ENCODE measurements at regions not wholly inside any gene's neighbourhood (a gene's known extent, or its start where the extent isn't known, plus 50 kb on each side); places are given as distances from the start of the nearest gene placed in this dataset.

DNA sequence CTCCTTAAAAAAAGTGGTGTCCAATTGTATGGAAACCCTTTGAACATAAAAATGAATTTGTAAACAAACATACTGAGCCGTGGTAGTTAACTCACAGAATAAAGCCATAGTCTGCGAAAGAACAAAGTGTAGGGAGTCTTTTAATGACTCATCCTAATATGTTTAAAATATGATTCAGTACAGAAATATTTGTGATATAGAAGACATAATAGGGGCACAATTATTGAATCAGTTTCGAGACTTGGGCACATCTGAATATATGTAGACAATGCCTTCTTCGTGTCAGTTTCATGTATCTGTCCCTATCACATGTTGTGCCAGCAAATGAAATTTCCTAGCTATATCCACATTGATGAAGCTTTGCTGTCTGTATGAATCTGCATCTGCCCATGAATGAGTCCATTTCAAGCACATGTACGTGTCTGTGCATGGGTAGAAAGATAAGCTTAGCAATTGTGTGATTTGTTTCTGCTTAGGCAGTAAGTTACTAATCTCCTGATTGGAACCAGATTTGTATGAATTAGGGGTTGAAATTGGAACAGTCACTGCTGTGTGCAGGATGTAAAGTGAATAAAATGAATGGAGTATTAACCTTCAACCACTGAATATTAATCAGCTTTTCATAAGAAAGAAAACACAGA is 112.5 kb upstream of the SOX9 start:
- no peak overlapping the region for H3K27ac ChIP-seq
- H3K9me3 ChIP-seq = no peaks in the 10 kb centered on the region
- H3K27me3 ChIP-seq = no peaks in the 10 kb centered on the region
- H3K36me3 ChIP-seq = no peaks in the 10 kb centered on the region
- no peaks in the 10 kb centered on the region for H3K4me1 ChIP-seq
- TF ChIP-seq, protein P1, sequence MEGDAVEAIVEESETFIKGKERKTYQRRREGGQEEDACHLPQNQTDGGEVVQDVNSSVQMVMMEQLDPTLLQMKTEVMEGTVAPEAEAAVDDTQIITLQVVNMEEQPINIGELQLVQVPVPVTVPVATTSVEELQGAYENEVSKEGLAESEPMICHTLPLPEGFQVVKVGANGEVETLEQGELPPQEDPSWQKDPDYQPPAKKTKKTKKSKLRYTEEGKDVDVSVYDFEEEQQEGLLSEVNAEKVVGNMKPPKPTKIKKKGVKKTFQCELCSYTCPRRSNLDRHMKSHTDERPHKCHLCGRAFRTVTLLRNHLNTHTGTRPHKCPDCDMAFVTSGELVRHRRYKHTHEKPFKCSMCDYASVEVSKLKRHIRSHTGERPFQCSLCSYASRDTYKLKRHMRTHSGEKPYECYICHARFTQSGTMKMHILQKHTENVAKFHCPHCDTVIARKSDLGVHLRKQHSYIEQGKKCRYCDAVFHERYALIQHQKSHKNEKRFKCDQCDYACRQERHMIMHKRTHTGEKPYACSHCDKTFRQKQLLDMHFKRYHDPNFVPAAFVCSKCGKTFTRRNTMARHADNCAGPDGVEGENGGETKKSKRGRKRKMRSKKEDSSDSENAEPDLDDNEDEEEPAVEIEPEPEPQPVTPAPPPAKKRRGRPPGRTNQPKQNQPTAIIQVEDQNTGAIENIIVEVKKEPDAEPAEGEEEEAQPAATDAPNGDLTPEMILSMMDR (IDR thresholded peaks at IDR 0.05) = no peak
- no peak overlapping the region for H3K4me3 ChIP-seq
- intact Hi-C loops (cut with DNase I; ENCODE audit: low total_unique reads) = no loop called here
- DNase-seq = no peak

DNA sequence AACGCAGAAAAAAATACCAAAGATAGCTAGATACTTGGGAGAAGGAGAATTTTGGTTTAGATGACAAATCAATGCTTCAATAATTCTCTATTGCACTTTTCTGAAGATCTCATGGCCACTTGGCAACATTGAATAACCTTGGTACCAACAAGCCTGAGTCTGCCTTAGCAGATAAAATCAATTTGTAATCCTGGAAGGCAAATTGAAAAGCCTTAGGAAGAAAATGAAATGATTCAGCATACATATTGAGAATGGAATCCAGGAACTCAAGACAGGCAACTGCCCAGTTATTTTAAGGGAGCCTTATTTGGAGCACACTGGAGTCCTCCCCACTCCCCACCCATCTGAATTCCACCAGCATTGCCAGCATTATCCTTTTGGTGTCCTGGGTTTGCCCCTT is 109.3 kb upstream of the SOX9 start:
- no peak for DNase-seq
- H3K27me3 ChIP-seq = peaks cover 0 to 5% of the 10 kb centered on the region in 2 donors
- intact Hi-C loops (cut with DNase I; ENCODE audit: low total_unique reads) = no loop called here
- no peak overlapping the region for H3K27ac ChIP-seq
- H3K36me3 ChIP-seq = no peaks in the 10 kb centered on the region
- no peak overlapping the region for H3K4me3 ChIP-seq
- no peaks in the 10 kb centered on the region for H3K4me1 ChIP-seq
- H3K9me3 ChIP-seq = no peaks in the 10 kb centered on the region
- TF ChIP-seq, protein P1 (IDR thresholded peaks at IDR 0.05) = no peak

DNA sequence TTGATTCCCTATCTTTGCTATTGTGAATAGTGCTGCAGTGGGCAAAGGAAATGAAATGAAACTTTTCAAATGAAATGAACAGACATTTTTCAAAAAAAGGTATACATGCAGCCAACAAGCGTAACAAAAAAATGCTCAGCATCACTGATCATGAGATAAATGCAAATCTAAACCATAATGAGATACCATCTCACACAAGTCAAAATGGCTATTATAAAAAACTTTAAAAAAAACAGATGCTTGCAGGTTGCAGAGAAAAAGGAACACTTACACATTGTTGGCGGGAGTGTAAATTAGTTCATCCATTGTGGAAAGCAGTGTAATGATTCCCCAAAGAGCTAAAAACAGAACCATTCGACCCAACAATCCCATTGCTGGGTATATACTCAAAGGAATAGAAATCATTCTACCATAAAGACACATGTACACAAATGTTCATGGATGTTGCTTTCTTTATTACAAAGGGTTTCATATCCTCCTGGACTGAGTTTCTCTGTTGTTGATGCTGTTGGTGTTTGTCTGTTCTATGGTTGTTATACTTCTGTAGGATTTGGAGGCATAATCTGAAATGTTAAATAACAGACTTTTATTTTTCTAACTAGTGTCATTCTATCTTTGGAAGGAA is 99.3 kb upstream of the SOX9 start:
- TF ChIP-seq, protein P1 (IDR thresholded peaks at IDR 0.05) = no peak
- Histone ChIP-seq H3K27me3 (peaks cover 0 to 18% of the 10 kb centered on the region in 2 donors), H3K27ac (no peak overlapping the region), H3K4me1 (no peaks in the 10 kb centered on the region), H3K4me3 (no peak overlapping the region), H3K9me3 (no peaks in the 10 kb centered on the region), H3K36me3 (no peaks in the 10 kb centered on the region)
- intact Hi-C loops (cut with DNase I; ENCODE audit: low total_unique reads) = no loop called here
- no peak for DNase-seq

DNA sequence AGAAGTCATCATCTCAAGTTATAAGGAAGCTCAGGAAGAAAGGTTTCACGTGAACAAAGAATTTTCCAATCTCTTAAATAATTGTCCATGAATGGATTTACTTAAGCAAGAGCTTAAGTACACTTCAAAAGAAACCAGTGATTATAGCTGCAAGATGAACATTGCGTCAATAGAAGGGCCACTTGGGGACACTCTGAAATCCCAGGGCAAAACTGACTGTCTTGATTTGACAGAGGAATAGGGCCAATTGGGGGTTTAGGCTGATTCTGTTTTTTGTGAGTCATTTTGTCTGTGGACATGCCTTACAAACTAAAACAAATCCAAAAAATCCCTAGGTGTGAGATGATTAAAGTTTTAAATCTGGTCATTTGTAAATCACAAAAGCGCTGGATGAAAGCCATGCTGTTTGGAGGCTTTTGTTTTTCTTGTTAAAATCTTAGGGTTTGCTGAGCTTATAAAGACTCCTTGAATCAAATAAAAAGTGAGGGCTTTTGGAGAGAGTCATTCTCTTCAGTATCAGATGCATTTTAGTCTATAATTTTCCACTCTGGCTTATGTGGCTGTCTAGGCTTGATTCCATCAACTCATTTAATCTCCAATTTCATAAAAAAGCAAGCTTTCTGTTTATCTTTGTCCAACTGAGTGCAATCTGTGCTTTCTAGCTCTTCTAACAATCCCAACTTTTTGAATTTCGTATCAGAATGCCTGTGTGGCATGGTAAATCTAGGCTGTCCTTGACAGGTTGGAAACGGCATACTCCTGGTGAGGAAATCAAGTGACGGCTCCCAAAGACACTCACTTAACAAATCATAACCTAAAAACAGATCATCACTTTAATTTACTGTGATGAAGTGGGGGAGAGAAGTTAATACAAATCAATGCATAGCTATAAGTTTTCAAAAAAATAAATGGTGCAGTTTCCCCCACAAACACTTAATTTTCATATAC is 98.2 kb upstream of the SOX9 start:
- Histone ChIP-seq H3K4me3 (no peak overlapping the region), H3K27me3 (peaks cover 0 to 12% of the 10 kb centered on the region in 2 donors), H3K9me3 (no peaks in the 10 kb centered on the region), H3K4me1 (no peaks in the 10 kb centered on the region), H3K36me3 (no peaks in the 10 kb centered on the region), H3K27ac (no peak overlapping the region)
- TF ChIP-seq, protein P1 (IDR thresholded peaks at IDR 0.05) = no peak
- DNase-seq = no peak
- intact Hi-C loops (cut with DNase I; ENCODE audit: low total_unique reads) = no loop called here

DNA sequence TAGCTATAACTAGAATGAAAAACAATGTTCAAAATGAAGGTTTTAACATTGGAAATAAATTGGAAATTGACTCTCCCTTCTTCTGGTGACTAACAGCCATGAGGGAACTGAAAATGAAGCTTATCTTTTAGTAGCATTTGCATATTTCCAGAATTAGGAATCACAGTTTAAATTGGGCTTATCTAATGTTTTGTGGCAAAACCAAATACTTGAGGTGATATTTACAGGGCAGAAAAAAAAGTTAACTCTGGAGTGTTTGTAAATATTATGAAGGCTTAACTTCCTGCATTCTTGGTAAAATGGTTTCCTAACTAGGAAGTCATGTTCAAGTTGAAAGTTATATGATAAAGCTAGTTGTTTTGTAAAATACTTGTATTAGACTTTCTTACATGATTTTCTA is 96.4 kb upstream of the SOX9 start:
- intact Hi-C loops (cut with DNase I; ENCODE audit: low total_unique reads) = no loop called here
- peaks cover 0 to 22% of the 10 kb centered on the region in 2 donors for H3K27me3 ChIP-seq
- TF ChIP-seq, protein P1 (IDR thresholded peaks at IDR 0.05) = no peak

More for the DNA sequence above, 96.4 kb upstream of the SOX9 start:
- no peak overlapping the region for H3K4me3 ChIP-seq
- H3K36me3 ChIP-seq = no peaks in the 10 kb centered on the region
- H3K9me3 ChIP-seq = no peaks in the 10 kb centered on the region
- no peak overlapping the region for H3K27ac ChIP-seq
- no peak for DNase-seq
- H3K4me1 ChIP-seq = no peaks in the 10 kb centered on the region

Data from tibial artery (tissue), 4 donors.